ENCODE measurements at regions not wholly inside any gene's neighbourhood (a gene's known extent, or its start where the extent isn't known, plus 50 kb on each side); places are given as distances from the start of the nearest gene placed in this dataset.

DNA sequence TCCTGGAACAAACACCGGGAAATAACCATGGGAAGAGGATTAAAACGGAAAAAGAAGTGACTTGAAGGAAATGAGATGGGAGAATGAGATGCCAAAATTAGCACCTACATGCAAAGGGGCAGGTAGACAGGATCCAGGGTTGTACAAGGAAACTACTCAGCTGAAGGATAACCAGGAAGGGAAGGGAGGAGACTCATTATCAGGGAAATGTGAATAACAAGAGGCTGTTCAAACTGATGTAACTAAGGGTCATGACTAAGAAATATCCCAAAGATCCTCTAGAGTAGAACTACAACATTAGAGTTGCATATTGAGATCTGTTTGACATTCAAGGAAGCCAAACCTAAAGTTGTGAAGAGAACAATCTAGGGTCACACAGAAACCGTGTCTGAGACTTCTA is 166.2 kb upstream of the SP8 start:
- Mint-ChIP-seq H3K9me3 (peaks cover 14% of the 10 kb centered on the region), H3K27me3 (ENCODE audit: low read depth) (no peaks in the 10 kb centered on the region), H3K36me3 (peaks cover 6% of the 10 kb centered on the region), H3K4me1 (peaks cover 32% of the 10 kb centered on the region), H3K4me3 (no peak overlapping the region), H3K27ac (peak overlapping the region; percentile 61)
- DNase-seq (ENCODE audit: low spot score) (no peak), ATAC-seq (peak; percentile 76)
- ChIA-PET CTCF (interaction anchor here (1.3 kb wide), 1 partner anchor 8 kb away, joined by 3 read pairs; no protein-coding TSS in a partner anchor), POLR2A (no interaction called here)
- TF ChIP-seq CREM (CRISPR knock-in tag; IDR thresholded peaks at IDR 0.05) (no peak), ATF6 (CRISPR knock-in tag; IDR thresholded peaks at IDR 0.05) (no peak), JAZF1 (CRISPR knock-in tag; IDR thresholded peaks at IDR 0.05) (no peak), ATF1 (CRISPR knock-in tag; IDR thresholded peaks at IDR 0.05) (no peak), AFF4 (CRISPR knock-in tag; IDR thresholded peaks at IDR 0.05; ENCODE audit: borderline replicate concordance) (no peak), IRF2 (CRISPR knock-in tag; IDR thresholded peaks at IDR 0.05; ENCODE audit: borderline replicate concordance, low read depth) (no peak), FOXJ3 (CRISPR knock-in tag; IDR thresholded peaks at IDR 0.05; ENCODE audit: borderline replicate concordance) (no peak), ELF4 (CRISPR knock-in tag; IDR thresholded peaks at IDR 0.05; ENCODE audit: low read depth) (no peak)

DNA sequence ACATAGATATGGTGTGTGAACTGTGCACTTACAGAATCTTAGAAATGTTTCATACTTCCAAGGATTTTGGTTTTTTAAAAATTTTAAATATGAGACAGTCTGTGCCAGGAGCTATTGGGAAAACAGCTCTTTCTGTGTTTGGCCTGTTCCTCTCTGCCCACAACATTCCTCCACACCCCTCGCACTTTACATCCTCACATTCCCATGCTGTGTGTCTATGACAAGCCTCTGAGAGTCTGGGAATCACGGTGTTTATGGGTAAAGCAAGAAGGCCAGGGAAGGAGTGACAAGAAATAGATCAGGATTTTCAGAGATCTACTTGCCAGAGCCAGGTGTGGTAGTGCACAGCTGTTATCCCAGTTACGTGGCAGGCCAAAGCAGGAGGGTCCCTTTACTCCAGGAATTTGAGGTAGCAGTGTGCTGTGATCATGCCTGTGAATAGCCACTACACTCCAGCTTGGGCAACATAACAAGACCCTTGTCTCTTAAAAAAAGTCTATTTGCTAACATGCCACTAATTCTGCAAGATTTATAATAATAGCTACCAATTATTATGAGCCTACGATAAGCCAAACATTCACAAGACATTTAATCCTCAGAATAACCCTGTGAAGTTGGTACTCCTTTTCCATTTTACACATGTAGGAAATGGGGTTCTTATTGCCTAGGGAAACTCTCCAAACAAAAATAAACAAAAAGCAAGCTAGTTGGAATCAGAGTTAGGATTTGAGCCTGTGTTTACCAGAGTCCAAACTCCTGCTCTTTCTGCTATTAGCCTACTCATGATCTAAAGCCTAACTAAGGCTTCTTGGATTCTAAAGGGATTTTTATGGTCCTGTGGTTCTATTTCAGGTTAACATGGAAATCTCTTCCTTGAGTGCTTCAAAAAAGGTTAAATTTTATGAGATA is 168.3 kb upstream of the SP8 start:
- CTCF ChIA-PET = interaction anchor here (0.5 to 1.3 kb wide), 4 partner anchors 18 to 300 kb away, joined by 3 to 6 read pairs (median 4); no protein-coding TSS in a partner anchor
- Mint-ChIP-seq H3K9me3 (no peaks in the 10 kb centered on the region), H3K27ac (peak overlapping the region; percentile 50), H3K4me1 (peaks cover 32% of the 10 kb centered on the region), H3K4me3 (no peak overlapping the region), H3K27me3 (ENCODE audit: low read depth) (no peaks in the 10 kb centered on the region), H3K36me3 (no peaks in the 10 kb centered on the region)
- ATAC-seq = peak; percentile 73
- TF ChIP-seq ERG (CRISPR knock-in tag; IDR thresholded peaks at IDR 0.05) (no peak), ZNF121 (CRISPR knock-in tag; IDR thresholded peaks at IDR 0.05) (0 out of 2 replicates have a peak, but pooled peaks have one; percentile 34)
- POLR2A ChIA-PET = no interaction called here
- DNase-seq (ENCODE audit: low spot score) = no peak

DNA sequence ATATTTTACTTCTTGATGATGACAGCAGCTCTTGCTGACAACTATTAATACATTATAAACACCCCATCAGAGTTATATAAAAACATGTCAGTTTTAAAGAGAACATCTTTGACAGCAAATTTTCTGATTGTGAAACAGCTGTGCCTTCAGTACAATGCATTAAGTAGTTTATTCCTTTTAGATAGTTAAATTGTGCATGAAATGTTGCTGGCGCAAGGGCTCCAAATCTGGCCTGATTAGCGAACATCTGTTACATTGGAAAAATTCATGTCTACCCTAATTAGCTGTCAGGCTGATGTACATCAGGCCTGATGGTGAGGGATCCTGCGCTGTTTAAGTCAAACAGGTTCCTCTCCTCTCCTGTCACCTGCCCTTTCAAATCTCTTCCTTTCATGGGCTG is 171.9 kb upstream of the SP8 start:
- no peaks in the 10 kb centered on the region for H3K36me3 Mint-ChIP-seq
- TF ChIP-seq HMGA2 (CRISPR knock-in tag; IDR thresholded peaks at IDR 0.05) (no peak), NFE2L1 (CRISPR knock-in tag; IDR thresholded peaks at IDR 0.05) (no peak), RELA (CRISPR knock-in tag; IDR thresholded peaks at IDR 0.05; ENCODE audit: borderline replicate concordance) (no peak), FOXK1 (CRISPR knock-in tag; IDR thresholded peaks at IDR 0.05) (no peak), ZNF219 (CRISPR knock-in tag; IDR thresholded peaks at IDR 0.05; ENCODE audit: borderline replicate concordance) (no peak), ATF1 (CRISPR knock-in tag; IDR thresholded peaks at IDR 0.05) (no peak), NFATC4 (CRISPR knock-in tag; IDR thresholded peaks at IDR 0.05) (no peak), GTF2I (CRISPR knock-in tag; conservative IDR thresholded peaks at IDR 0.05) (no peak), ZSCAN18 (CRISPR knock-in tag; IDR thresholded peaks at IDR 0.05) (no peak)
- TF ChIP-seq, protein P1, sequence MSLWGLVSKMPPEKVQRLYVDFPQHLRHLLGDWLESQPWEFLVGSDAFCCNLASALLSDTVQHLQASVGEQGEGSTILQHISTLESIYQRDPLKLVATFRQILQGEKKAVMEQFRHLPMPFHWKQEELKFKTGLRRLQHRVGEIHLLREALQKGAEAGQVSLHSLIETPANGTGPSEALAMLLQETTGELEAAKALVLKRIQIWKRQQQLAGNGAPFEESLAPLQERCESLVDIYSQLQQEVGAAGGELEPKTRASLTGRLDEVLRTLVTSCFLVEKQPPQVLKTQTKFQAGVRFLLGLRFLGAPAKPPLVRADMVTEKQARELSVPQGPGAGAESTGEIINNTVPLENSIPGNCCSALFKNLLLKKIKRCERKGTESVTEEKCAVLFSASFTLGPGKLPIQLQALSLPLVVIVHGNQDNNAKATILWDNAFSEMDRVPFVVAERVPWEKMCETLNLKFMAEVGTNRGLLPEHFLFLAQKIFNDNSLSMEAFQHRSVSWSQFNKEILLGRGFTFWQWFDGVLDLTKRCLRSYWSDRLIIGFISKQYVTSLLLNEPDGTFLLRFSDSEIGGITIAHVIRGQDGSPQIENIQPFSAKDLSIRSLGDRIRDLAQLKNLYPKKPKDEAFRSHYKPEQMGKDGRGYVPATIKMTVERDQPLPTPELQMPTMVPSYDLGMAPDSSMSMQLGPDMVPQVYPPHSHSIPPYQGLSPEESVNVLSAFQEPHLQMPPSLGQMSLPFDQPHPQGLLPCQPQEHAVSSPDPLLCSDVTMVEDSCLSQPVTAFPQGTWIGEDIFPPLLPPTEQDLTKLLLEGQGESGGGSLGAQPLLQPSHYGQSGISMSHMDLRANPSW (CRISPR knock-in tag; conservative IDR thresholded peaks at IDR 0.05; ENCODE audit: low read depth) = no peak

More for the DNA sequence above, 171.9 kb upstream of the SP8 start:
- CTCF ChIA-PET = no interaction called here
- Mint-ChIP-seq H3K4me3 (no peak overlapping the region), H3K27me3 (ENCODE audit: low read depth) (no peaks in the 10 kb centered on the region), H3K27ac (no peak overlapping the region), H3K4me1 (peaks cover 17% of the 10 kb centered on the region), H3K9me3 (no peaks in the 10 kb centered on the region)
- ATAC-seq (no peak), DNase-seq (ENCODE audit: low spot score) (no peak)
- POLR2A ChIA-PET = no interaction called here
